Activated B cell treated with CpG ODN at 0.5 μM for 24 hours (primary cell): ENCODE measurements at regions not wholly inside any gene's neighbourhood (a gene's known extent, or its start where the extent isn't known, plus 50 kb on each side); places are given as distances from the start of the nearest gene placed in this dataset.

ENCODE experiments used
- ATAC-seq: fragments of 200-7000 bp; cut with Tn5 transposase; one replicate; pipeline ENCODE4 v1.10.0; 2021; ENCODE audit warnings: low read depth, mild to moderate bottlenecking, moderate library complexity
- CTCF ChIA-PET: fragments of 350-600 bp; sonication (Branson Sonifier 250); formaldehyde crosslinking; loops from one replicate; lab custom pipeline; 2021; ENCODE audit warnings: antibody characterized with exemption; lab: Charles Lee
- POLR2A ChIA-PET: fragments of 350-600 bp; sonication (Branson Sonifier 250); formaldehyde crosslinking; loops from one replicate; lab custom pipeline; 2021; ENCODE audit warnings: antibody characterized with exemption; lab: Charles Lee
- DNase-seq: peaks from one replicate; pipeline ENCODE4 v3.0.0; 2022
- H3K27ac Mint-ChIP-seq: one replicate; pipeline ENCODE4 v1.8.0; 2020; ENCODE audit warnings: mixed read lengths
- H3K27me3 Mint-ChIP-seq: one replicate; pipeline ENCODE4 v1.8.0; 2021; ENCODE audit warnings: mixed read lengths
- H3K36me3 Mint-ChIP-seq: one replicate; pipeline ENCODE4 v1.8.0; 2021; ENCODE audit warnings: low read depth, mixed read lengths
- H3K4me1 Mint-ChIP-seq: one replicate; pipeline ENCODE4 v1.8.0; 2021; ENCODE audit warnings: mixed read lengths
- H3K4me3 Mint-ChIP-seq: one replicate; pipeline ENCODE4 v1.8.0; 2020; ENCODE audit warnings: mild to moderate bottlenecking, mixed read lengths
- H3K9me3 Mint-ChIP-seq: one replicate; pipeline ENCODE4 v1.8.0; 2020; ENCODE audit warnings: mixed read lengths
- intact Hi-C: fragments of 100-400 bp; cut with micrococcal nuclease; formaldehyde crosslinking; loops from one replicate; pipeline ENCODE4 v1.15.1; 2024
- TF ChIP-seq, protein P1 (sequence below): fragments of 200-600 bp; IDR thresholded peaks from one replicate; pipeline ENCODE4 v1.8.0; 2022; ENCODE audit warnings: antibody characterized with exemption, mild to moderate bottlenecking

DNA sequence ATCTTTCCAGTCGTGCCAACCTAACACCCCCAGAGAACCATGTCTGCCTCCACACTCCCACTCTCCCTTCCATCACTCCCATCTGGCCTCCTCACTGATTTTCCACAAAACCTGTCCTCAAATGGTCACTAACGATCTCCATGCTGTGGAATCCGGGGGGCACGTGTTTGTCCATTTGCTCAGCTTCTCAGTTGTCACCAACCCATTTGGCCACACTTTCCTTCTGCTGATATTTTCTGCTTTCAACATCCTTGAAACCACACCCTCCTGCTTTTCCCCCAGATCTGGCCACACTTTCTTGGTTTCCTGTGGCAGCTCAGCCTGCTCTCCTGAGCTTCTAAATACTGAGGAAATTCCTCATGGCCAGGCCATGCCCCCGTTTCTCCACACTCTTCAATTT lies 257.2 kb upstream of the NSMCE3 start:
- POLR2A ChIA-PET, result no interaction called here
- no peak for ATAC-seq
- Mint-ChIP-seq H3K27me3 (no peaks in the 10 kb centered on the region), H3K9me3 (no peaks in the 10 kb centered on the region), H3K4me1 (no peaks in the 10 kb centered on the region), H3K27ac (peak overlapping the region; percentile 30), H3K36me3 (no peaks in the 10 kb centered on the region), H3K4me3 (no peak overlapping the region)
- TF ChIP-seq, protein P1, sequence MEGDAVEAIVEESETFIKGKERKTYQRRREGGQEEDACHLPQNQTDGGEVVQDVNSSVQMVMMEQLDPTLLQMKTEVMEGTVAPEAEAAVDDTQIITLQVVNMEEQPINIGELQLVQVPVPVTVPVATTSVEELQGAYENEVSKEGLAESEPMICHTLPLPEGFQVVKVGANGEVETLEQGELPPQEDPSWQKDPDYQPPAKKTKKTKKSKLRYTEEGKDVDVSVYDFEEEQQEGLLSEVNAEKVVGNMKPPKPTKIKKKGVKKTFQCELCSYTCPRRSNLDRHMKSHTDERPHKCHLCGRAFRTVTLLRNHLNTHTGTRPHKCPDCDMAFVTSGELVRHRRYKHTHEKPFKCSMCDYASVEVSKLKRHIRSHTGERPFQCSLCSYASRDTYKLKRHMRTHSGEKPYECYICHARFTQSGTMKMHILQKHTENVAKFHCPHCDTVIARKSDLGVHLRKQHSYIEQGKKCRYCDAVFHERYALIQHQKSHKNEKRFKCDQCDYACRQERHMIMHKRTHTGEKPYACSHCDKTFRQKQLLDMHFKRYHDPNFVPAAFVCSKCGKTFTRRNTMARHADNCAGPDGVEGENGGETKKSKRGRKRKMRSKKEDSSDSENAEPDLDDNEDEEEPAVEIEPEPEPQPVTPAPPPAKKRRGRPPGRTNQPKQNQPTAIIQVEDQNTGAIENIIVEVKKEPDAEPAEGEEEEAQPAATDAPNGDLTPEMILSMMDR, result no peak
- DNase-seq, result no peak
- CTCF ChIA-PET, result no interaction called here
- intact Hi-C loops, result no loop called here

DNA sequence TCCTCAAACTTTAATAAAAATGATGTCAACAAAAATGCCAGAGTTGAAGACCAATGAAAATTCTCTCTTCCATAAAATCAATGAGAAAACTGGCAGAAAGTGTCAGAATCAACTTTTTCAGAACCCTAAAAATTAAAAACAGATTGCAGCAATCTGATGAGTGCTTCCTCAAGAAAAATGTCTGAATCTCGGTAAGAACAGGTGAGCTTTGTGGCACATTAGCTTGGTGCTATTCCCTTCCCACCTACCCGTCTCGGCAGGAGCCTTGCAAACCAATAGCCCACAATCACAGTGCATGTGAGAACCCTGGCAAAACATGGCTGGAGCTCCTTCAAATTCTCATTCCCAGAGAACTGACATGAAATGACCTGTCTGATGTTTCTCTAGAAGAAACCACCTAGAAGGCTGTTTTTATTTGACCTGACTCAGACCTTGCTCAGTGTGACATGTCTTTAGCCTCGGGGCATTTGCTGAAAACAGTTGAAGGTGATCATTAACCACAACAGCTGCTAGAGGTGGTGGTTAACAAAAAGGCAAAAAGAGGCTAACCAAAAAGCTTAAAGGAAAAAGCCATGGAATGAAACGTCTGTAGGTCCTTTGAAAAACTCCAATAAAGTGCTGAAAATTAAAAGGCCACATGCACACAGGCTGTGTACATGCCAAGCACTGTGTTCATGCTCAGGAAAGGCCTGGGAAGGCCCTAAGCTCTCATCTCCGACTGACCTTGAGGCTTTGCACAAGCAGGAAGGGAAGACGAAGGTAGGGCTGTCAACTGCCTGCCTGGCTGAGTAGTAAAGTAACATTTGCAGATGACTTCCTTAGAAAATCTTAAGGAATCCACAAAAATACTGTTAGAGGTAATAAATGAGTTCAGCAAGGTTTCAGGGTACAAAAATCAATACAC lies 253.0 kb upstream of the NSMCE3 start:
- POLR2A ChIA-PET, result no interaction called here
- H3K27me3 Mint-ChIP-seq, result no peaks in the 10 kb centered on the region

DNA sequence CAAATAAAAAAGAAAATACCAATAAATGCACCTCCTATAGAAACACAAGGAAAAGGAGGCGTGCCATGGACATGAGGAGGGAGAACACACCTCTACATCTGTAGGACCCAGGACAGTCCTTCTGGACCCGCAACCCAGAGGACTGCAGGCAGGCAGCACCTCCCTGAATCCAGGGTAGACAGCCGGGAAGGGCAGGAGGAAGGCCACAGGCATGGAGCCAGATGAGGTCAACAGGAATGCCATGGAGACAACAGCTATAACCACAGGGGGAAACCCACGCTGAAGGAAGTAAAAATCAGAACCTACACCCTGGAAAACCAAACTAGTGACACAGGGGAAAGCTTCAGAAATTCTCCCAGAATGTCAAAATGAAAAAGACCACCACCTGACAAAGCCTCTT lies 248.8 kb upstream of the NSMCE3 start:
- no peak overlapping the region for H3K27ac Mint-ChIP-seq
- H3K27me3 Mint-ChIP-seq, result no peaks in the 10 kb centered on the region
- H3K4me1 Mint-ChIP-seq, result no peaks in the 10 kb centered on the region
- intact Hi-C loops, result no loop called here
- TF ChIP-seq, protein P1, result no peak
- H3K4me3 Mint-ChIP-seq, result no peak overlapping the region
- ChIA-PET CTCF (no interaction called here), POLR2A (no interaction called here)
- peaks cover 18% of the 10 kb centered on the region for H3K9me3 Mint-ChIP-seq
- ATAC-seq, result no peak
- no peaks in the 10 kb centered on the region for H3K36me3 Mint-ChIP-seq
- no peak for DNase-seq

More for the DNA sequence above, 253.0 kb upstream of the NSMCE3 start:
- ATAC-seq (no peak), DNase-seq (no peak)
- Mint-ChIP-seq H3K27ac (no peak overlapping the region), H3K4me1 (no peaks in the 10 kb centered on the region), H3K9me3 (peaks cover 18% of the 10 kb centered on the region), H3K36me3 (no peaks in the 10 kb centered on the region), H3K4me3 (no peak overlapping the region)
- TF ChIP-seq, protein P1, result no peak
- intact Hi-C loops, result no loop called here
- CTCF ChIA-PET, result no interaction called here

DNA sequence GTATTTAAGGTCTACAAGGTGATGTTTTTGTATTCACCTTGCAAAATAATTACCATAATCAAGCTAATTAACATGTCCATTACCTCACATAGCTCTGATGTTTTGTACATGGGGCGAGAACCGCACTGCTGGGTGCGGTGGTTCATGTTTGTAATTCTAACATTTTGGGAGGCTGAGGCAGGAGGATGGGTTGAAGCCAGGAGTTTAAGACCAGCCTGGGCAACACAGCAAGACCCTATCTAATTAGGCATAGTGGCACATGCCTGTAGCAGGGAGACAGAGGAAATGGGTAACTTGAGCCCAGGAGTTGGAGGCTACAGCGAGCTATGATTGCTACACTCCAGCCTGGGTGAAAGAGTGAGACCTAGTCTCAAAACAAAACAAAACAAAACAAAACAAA lies 248.2 kb upstream of the NSMCE3 start:
- H3K9me3 Mint-ChIP-seq, result peaks cover 18% of the 10 kb centered on the region
- no peaks in the 10 kb centered on the region for H3K27me3 Mint-ChIP-seq
- no peak overlapping the region for H3K4me3 Mint-ChIP-seq
- intact Hi-C loops, result no loop called here
- DNase-seq (no peak), ATAC-seq (no peak)
- H3K27ac Mint-ChIP-seq, result no peak overlapping the region
- ChIA-PET CTCF (no interaction called here), POLR2A (no interaction called here)
- no peaks in the 10 kb centered on the region for H3K36me3 Mint-ChIP-seq
- H3K4me1 Mint-ChIP-seq, result no peaks in the 10 kb centered on the region
- TF ChIP-seq, protein P1, result no peak

DNA sequence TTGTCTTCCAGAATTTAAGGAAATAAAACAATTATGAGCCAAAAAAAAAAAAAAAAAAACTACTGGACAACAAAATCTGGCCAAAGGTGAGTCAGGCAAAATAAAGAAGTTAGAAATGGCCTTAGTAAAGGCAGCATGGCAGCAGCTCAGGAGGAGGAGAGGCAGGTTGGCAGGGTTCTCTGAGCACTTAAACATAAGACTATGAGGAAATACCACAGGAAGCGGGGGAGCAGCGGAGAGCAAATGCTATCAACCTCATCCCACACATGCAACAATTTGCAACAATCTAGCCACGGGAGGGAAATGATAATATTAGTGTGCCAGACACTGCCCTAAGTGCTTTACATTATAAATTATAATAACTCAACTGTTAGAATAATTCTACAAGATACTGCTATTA lies 247.3 kb upstream of the NSMCE3 start:
- ChIA-PET POLR2A (no interaction called here), CTCF (no interaction called here)
- Mint-ChIP-seq H3K4me1 (no peaks in the 10 kb centered on the region), H3K27me3 (no peaks in the 10 kb centered on the region), H3K4me3 (no peak overlapping the region), H3K27ac (no peak overlapping the region), H3K36me3 (no peaks in the 10 kb centered on the region), H3K9me3 (peaks cover 18% of the 10 kb centered on the region)
- no peak for ATAC-seq
- DNase-seq, result no peak
- intact Hi-C loops, result no loop called here
- TF ChIP-seq, protein P1, result no peak
